GM10248 (cell line): ENCODE measurements at regions not wholly inside any gene's neighbourhood (a gene's known extent, or its start where the extent isn't known, plus 50 kb on each side); places are given as distances from the start of the nearest gene placed in this dataset.

ENCODE experiments used
- CTCF ChIA-PET: fragments of 300-600 bp; sonication (Branson Sonifier 250); formaldehyde crosslinking; extraction: SDS; loops from one replicate; lab custom pipeline; 2021; ENCODE audit warnings: antibody characterized with exemption; lab: Yijun Ruan, JAX
- POLR2A ChIA-PET: fragments of 350-650 bp; sonication (Branson Sonifier 250); formaldehyde crosslinking; extraction: SDS; loops from one replicate; lab custom pipeline; 2020; ENCODE audit warnings: antibody characterized with exemption; lab: Yijun Ruan, JAX
- DNase-seq: peaks from one replicate; pipeline ENCODE4 v3.0.0; 2012; ENCODE audit errors: extremely low spot score
- CTCF ChIP-seq: IDR thresholded peaks from 2 replicates; pipeline ENCODE4 v1.5.1; 2012; ENCODE audit warnings: mild to moderate bottlenecking, low read depth; ENCODE audit errors: extremely low read depth, missing control alignments, control extremely low read depth

DNA sequence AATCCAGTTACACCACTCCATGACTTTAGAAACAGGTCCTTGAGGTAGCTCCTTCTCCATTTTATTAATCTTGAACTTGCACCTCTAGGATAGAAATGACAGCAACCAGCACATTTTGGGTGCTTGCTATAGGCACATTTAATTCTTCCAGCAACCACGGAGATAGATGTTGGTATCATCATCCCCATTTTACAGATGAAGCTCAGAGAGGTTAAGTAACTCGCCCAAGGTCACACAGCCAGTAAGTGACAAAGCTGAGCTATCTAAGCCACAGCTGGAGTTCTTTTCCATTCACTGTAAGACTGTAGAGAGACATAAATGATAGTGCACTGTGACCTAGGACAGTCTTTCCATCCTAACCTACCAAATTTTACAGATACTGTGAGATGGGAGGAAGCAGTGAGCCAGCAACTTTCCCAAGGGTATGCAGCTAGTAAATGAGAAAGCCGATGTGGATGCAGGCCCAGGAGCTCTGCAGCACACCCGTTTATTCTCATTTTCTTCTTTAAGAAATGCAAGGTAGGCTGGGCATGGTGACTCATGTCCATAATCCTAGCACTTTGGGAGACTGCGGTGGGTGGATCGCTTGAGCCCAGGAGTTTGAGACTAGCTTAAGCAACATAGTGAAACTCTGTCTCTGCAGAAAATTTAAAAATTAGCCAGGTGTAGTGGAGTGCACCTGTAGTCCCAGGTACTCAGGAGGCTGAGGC is 103.2 kb downstream of the TBX5 start:
- no peak for TF ChIP-seq CTCF
- POLR2A ChIA-PET = no interaction called here
- DNase-seq = no peak
- CTCF ChIA-PET = interaction anchor here (1.4 kb wide), 1 partner anchor 40 kb away, joined by 3 read pairs; no protein-coding TSS in a partner anchor

DNA sequence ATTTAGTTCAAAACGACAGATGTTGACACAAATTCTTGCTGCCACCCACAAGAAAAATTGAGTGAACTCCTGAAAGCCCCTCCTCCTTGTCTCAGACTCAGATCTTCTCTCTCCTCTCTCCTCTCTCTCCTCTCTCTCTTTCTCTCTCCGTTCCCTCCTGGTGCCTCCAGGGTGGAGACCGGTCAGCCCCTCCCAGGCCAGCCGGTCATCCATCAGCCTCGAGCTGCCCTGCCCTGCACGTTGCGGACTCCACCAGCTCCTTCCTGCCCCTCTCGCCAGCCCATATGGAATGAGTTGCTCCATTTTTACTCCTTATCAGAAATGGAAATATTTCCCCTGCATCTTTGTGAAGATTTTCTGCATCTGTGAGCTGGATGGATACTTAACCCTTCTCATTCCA is 103.8 kb downstream of the TBX5 start:
- POLR2A ChIA-PET = no interaction called here
- TF ChIP-seq CTCF = no peak
- DNase-seq = no peak
- CTCF ChIA-PET = interaction anchor here (1.4 kb wide), 1 partner anchor 39 kb away, joined by 3 read pairs; no protein-coding TSS in a partner anchor

DNA sequence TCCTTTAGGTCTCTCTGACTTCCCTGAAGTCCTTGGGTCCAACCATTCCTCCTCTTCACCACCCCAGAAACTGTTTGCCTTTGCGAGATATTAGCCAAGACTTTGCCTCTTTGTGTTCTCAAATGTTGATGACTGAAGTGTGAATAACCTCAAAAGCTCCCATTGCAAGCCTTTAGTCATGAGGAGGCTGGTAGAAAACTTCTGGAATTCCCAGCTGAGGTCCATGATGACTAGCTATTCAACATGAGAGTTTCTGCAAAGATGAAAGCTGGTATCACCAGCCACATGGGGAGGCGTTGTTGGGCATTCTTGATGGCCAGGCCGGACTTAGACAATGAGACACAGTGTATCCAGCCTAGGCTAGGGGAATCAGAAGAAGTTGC is 111.7 kb downstream of the TBX5 start:
- POLR2A ChIA-PET = no interaction called here
- CTCF ChIA-PET = no interaction called here
- no peak for DNase-seq
- no peak for TF ChIP-seq CTCF

DNA sequence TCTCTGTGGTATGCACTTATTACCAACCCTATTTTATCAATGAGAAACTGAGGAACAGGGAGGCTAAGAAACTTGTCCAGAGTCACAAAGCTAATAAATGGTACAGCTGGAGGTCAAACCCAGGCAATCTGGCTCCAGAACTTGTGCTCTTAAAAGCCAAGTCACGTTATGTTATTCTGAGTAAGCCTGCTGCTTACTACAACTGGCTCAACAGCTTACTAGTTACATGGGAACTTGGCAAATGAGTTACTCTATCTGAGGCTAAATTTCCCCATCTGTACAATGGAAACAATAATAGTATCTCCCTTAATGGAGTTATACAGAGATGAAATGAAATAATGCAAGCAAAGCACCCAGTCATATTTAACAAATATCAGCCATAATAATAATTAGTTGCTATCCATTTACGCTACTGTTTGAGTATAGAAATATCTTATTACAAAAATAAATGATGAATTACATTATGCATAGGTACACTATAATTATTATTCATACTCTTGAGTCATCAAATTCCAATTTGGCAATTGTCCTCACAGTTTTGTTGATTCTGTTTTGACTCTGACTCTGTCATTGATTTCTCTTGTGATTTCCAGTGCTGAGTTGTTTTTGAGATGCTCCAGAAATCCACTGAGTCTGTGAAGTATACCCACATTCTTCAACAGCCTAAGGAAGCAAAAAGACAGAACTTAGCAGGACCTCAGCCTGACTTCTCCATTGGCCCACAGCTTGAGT is 112.2 kb downstream of the TBX5 start:
- ChIA-PET POLR2A (no interaction called here), CTCF (no interaction called here)
- no peak for DNase-seq
- TF ChIP-seq CTCF = no peak

GRCh38 chr12:114293073-114293472 is 112.9 kb downstream of the TBX5 start:
- ChIA-PET POLR2A (no interaction called here), CTCF (no interaction called here)
- TF ChIP-seq CTCF = no peak
- no peak for DNase-seq

- no peak for TF ChIP-seq CTCF
- CTCF ChIA-PET = interaction anchor here (1.7 kb wide), 1 partner anchor 27 kb away, joined by 3 read pairs; no protein-coding TSS in a partner anchor
- POLR2A ChIA-PET = no interaction called here
- DNase-seq = no peak
Observed at GRCh38 chr12:114291389-114292060, 114.4 kb downstream of the TBX5 start.
